ENCODE measurements at regions not wholly inside any gene's neighbourhood (a gene's known extent, or its start where the extent isn't known, plus 50 kb on each side); places are given as distances from the start of the nearest gene placed in this dataset.

GRCh38 chr2:238969857-238970256 is 122.0 kb downstream of the TWIST2 start:
- TF ChIP-seq EZH2 (optimal IDR thresholded peaks at IDR 0.05; ENCODE audit: low read depth, low read length) (no peak), CTCF (IDR thresholded peaks at IDR 0.05; ENCODE audit: low read length) (no peak)

All from MM.1S (cell line).